Endodermal cell (in vitro differentiated cells): ENCODE measurements at regions not wholly inside any gene's neighbourhood (a gene's known extent, or its start where the extent isn't known, plus 50 kb on each side); places are given as distances from the start of the nearest gene placed in this dataset.

ENCODE experiments used
- DNase-seq: peaks from one replicate; pipeline ENCODE4 v3.0.0-alpha.2; 2017
- H3K27ac ChIP-seq: 2 replicates; pipeline ENCODE4 v1.5.1; 2013; ENCODE audit warnings: mild to moderate bottlenecking, low read depth, low read length, moderate library complexity
- H3K27me3 ChIP-seq: 2 replicates; pipeline ENCODE4 v1.6.1; 2013; ENCODE audit warnings: mild to moderate bottlenecking, low read length, moderate library complexity; ENCODE audit not compliant: insufficient read depth, control insufficient read depth, poor library complexity, severe bottlenecking
- H3K36me3 ChIP-seq: 2 replicates; pipeline ENCODE4 v1.7.0; 2013; ENCODE audit warnings: mild to moderate bottlenecking, low read length, moderate library complexity; ENCODE audit not compliant: control insufficient read depth, insufficient read depth
- H3K4me1 ChIP-seq: one replicate; pipeline ENCODE4 v1.7.0; 2013; ENCODE audit warnings: low read length; ENCODE audit not compliant: control insufficient read depth, insufficient read depth
- H3K4me3 ChIP-seq: 2 replicates; pipeline ENCODE4 v1.5.1; 2013; ENCODE audit warnings: mild to moderate bottlenecking, low read length, moderate library complexity
- H3K9ac ChIP-seq: 2 replicates; pipeline ENCODE4 v1.6.1; 2013; ENCODE audit warnings: mild to moderate bottlenecking, low read length, moderate library complexity; ENCODE audit not compliant: poor library complexity, severe bottlenecking; ENCODE audit errors: extremely low read depth
- H3K9me3 ChIP-seq: 2 replicates; pipeline ENCODE4 v1.6.1; 2013; ENCODE audit warnings: mild to moderate bottlenecking, low read length, moderate library complexity; ENCODE audit not compliant: control insufficient read depth
- H3K27ac Mint-ChIP-seq: 2 replicates; pipeline ENCODE4 v1.8.0; 2020; ENCODE audit warnings: mixed read lengths
- H3K27me3 Mint-ChIP-seq: 2 replicates; pipeline ENCODE4 v1.8.0; 2021; ENCODE audit warnings: mild to moderate bottlenecking, mixed read lengths; ENCODE audit not compliant: insufficient read depth
- H3K36me3 Mint-ChIP-seq: 2 replicates; pipeline ENCODE4 v1.8.0; 2020; ENCODE audit warnings: low read depth, mixed read lengths
- H3K4me1 Mint-ChIP-seq: 2 replicates; pipeline ENCODE4 v1.8.0; 2020; ENCODE audit warnings: mixed read lengths
- H3K4me3 Mint-ChIP-seq: 2 replicates; pipeline ENCODE4 v1.8.0; 2020; ENCODE audit warnings: mild to moderate bottlenecking, moderate library complexity, mixed read lengths
- H3K9me3 Mint-ChIP-seq: 2 replicates; pipeline ENCODE4 v1.8.0; 2020; ENCODE audit warnings: mild to moderate bottlenecking, mixed read lengths
- CTCF ChIP-seq: fragments of 200-600 bp; sonication (generic); conservative IDR thresholded peaks from 2 replicates; pipeline ENCODE4 v1.5.0; 2021; ENCODE audit warnings: antibody characterized with exemption, mild to moderate bottlenecking
- WGBS, 2 experiments: methylation state at CpG; one replicate each; pipeline versions ENCODE4 v1.1.5 to v1.1.7; 2013; ENCODE audit warnings: missing lambda C conversion rate in 2 of 2, mixed read lengths in 1 of 2; ENCODE audit not compliant: insufficient coverage in 1 of 2, insufficient read length in 1 of 2; 5-methylcytosine and 5-hydroxymethylcytosine counted together

- WGBS, 2 experiments, result 82 to 100% methylated on average over 1 to 3 of the region's 3 CpGs
- Histone ChIP-seq H3K4me3 (no peak overlapping the region), H3K9ac (no peak overlapping the region), H3K9me3 (no peaks in the 10 kb centered on the region), H3K27ac (no peak overlapping the region), H3K27me3 (no peaks in the 10 kb centered on the region), H3K4me1 (no peaks in the 10 kb centered on the region), H3K36me3 (no peaks in the 10 kb centered on the region)
- H3K27me3 Mint-ChIP-seq, result no peaks in the 10 kb centered on the region
- peaks cover 3% of the 10 kb centered on the region for H3K4me1 Mint-ChIP-seq
- no peak overlapping the region for H3K27ac Mint-ChIP-seq
- no peak for DNase-seq
- H3K36me3 Mint-ChIP-seq, result no peaks in the 10 kb centered on the region
- H3K4me3 Mint-ChIP-seq, result no peak overlapping the region
- TF ChIP-seq CTCF, result no peak
- H3K9me3 Mint-ChIP-seq, result no peaks in the 10 kb centered on the region
Observed at GRCh38 chr7:145020454-145020853, 184.6 kb upstream of the TPK1 start.

GRCh38 chr7:145016068-145016467 is 180.2 kb upstream of the TPK1 start:
- Histone ChIP-seq H3K9me3 (no peaks in the 10 kb centered on the region), H3K27me3 (no peaks in the 10 kb centered on the region), H3K36me3 (no peaks in the 10 kb centered on the region), H3K9ac (no peak overlapping the region), H3K4me1 (no peaks in the 10 kb centered on the region), H3K27ac (no peak overlapping the region), H3K4me3 (no peak overlapping the region)
- WGBS, 2 experiments, result 50 to 68% methylated on average over 2 to 3 of the region's 3 CpGs
- Mint-ChIP-seq H3K4me3 (no peak overlapping the region), H3K27me3 (no peaks in the 10 kb centered on the region), H3K36me3 (no peaks in the 10 kb centered on the region), H3K9me3 (no peaks in the 10 kb centered on the region), H3K27ac (no peak overlapping the region), H3K4me1 (no peaks in the 10 kb centered on the region)
- peak; percentile 72 for DNase-seq
- peak; percentile 73 for TF ChIP-seq CTCF

- 90 to 93% methylated on average over 2 to 3 of the region's 3 CpGs for WGBS, 2 experiments
- Mint-ChIP-seq H3K9me3 (no peaks in the 10 kb centered on the region), H3K27me3 (no peaks in the 10 kb centered on the region), H3K4me1 (no peaks in the 10 kb centered on the region), H3K36me3 (no peaks in the 10 kb centered on the region), H3K4me3 (no peak overlapping the region), H3K27ac (no peak overlapping the region)
- H3K9me3 ChIP-seq, result no peaks in the 10 kb centered on the region
- H3K36me3 ChIP-seq, result no peaks in the 10 kb centered on the region
- H3K4me1 ChIP-seq, result peaks cover 3% of the 10 kb centered on the region
- no peaks in the 10 kb centered on the region for H3K27me3 ChIP-seq
- H3K9ac ChIP-seq, result no peak overlapping the region
- no peak for TF ChIP-seq CTCF
- no peak for DNase-seq
- H3K4me3 ChIP-seq, result no peak overlapping the region
- H3K27ac ChIP-seq, result no peak overlapping the region
Observed at GRCh38 chr7:145009876-145010275, 174.0 kb upstream of the TPK1 start.
